ENCODE measurements at regions not wholly inside any gene's neighbourhood (a gene's known extent, or its start where the extent isn't known, plus 50 kb on each side); places are given as distances from the start of the nearest gene placed in this dataset.

- ATAC-seq (no peak), DNase-seq (ENCODE audit: low read depth, low spot score) (no peak)
- POLR2A ChIA-PET = no interaction called here
- Histone ChIP-seq H3K4me1 (ENCODE audit: control insufficient read depth in 1 of 2, insufficient read depth in 2 of 2, low read length in 2 of 2) (no peaks in the 10 kb centered on the region), H3K79me2 (ENCODE audit: insufficient read depth, low read length) (no peaks in the 10 kb centered on the region), H3K4me3 (replicated peaks in 1 of 2; ENCODE audit: low read depth in 1 of 2, low read length in 2 of 2) (no peak overlapping the region), H3K27me3 (ENCODE audit: insufficient read depth, low read length) (no peaks in the 10 kb centered on the region), H3K36me3 (ENCODE audit: control insufficient read depth in 1 of 2, insufficient read depth in 2 of 2, low read length in 2 of 2) (no peaks in the 10 kb centered on the region), H3K9me2 (ENCODE audit: insufficient read depth) (no peaks in the 10 kb centered on the region), H3K9me3 (ENCODE audit: control insufficient read depth in 1 of 2, insufficient read depth in 1 of 2, low read depth in 1 of 2, low read length in 2 of 2) (no peaks in the 10 kb centered on the region), H2AFZ (ENCODE audit: low read depth, low read length, poor library complexity, severe bottlenecking) (no peak overlapping the region), H3K9ac (ENCODE audit: low read length) (no peak overlapping the region), H3K4me2 (ENCODE audit: low read length) (no peak overlapping the region), H3K27ac (ENCODE audit: low read depth, low read length) (no peak overlapping the region), H4K20me1 (ENCODE audit: insufficient read depth) (no peaks in the 10 kb centered on the region)
- RAD21 ChIA-PET (ENCODE audit: low non-redundant PET in 1 of 2, low total read pairs in 2 of 2, uncharacterized antibody in 2 of 2, unreplicated experiment in 2 of 2) = no interaction called here
- BruUV-seq (replicated peaks) = no TSS peak
- intact Hi-C loops (cut with micrococcal nuclease) = no loop called here
- TF ChIP-seq POLR2A (IDR thresholded peaks at IDR 0.05; ENCODE audit: borderline replicate concordance, extremely low read depth, insufficient read depth, insufficient read length) (no peak), SP1 (IDR thresholded peaks at IDR 0.05; ENCODE audit: low read depth) (no peak), RAD21 (IDR thresholded peaks at IDR 0.05; ENCODE audit: low read depth) (no peak), REST (IDR thresholded peaks at IDR 0.05; ENCODE audit: low read depth) (no peak), SIN3A (IDR thresholded peaks at IDR 0.05; ENCODE audit: low read depth) (no peak), EZH2 (IDR thresholded peaks at IDR 0.05) (no peak)
- CTCF ChIA-PET = no interaction called here
These were observed 1206.1 kb downstream of the ARAP2 start for GRCh38 chr4:35038079-35038805.

GRCh38 chr4:35038845-35039244 lies 1205.5 kb downstream of the ARAP2 start:
- H2AFZ ChIP-seq (ENCODE audit: low read depth, low read length, poor library complexity, severe bottlenecking) = no peak overlapping the region
- ChIA-PET RAD21 (ENCODE audit: low non-redundant PET in 1 of 2, low total read pairs in 2 of 2, uncharacterized antibody in 2 of 2, unreplicated experiment in 2 of 2) (no interaction called here), CTCF (no interaction called here), POLR2A (no interaction called here)
- no peaks in the 10 kb centered on the region for H3K79me2 ChIP-seq (ENCODE audit: insufficient read depth, low read length)
- no peak overlapping the region for H3K4me2 ChIP-seq (ENCODE audit: low read length)
- TF ChIP-seq ZFX (IDR thresholded peaks at IDR 0.05) = no peak
- TF ChIP-seq ELF1 (IDR thresholded peaks at IDR 0.05; ENCODE audit: borderline replicate concordance, low read depth) = no peak
- no peak for TF ChIP-seq ZNF274 (IDR thresholded peaks at IDR 0.05; ENCODE audit: low read depth, low read length)
- no peak for TF ChIP-seq MAX (IDR thresholded peaks at IDR 0.05)
- no peak for TF ChIP-seq POLR2A (IDR thresholded peaks at IDR 0.05; ENCODE audit: borderline replicate concordance, extremely low read depth, insufficient read depth, insufficient read length)
- TF ChIP-seq EZH2 (IDR thresholded peaks at IDR 0.05) = no peak
- no peak for TF ChIP-seq EGR1 (IDR thresholded peaks at IDR 0.05; ENCODE audit: low read depth)
- TF ChIP-seq RAD21 (IDR thresholded peaks at IDR 0.05; ENCODE audit: low read depth) = no peak
- no peak for TF ChIP-seq ZBTB33 (IDR thresholded peaks at IDR 0.05; ENCODE audit: extremely low read depth, insufficient replicate concordance, low read length)
- no peaks in the 10 kb centered on the region for H3K9me3 ChIP-seq (ENCODE audit: control insufficient read depth in 1 of 2, insufficient read depth in 1 of 2, low read depth in 1 of 2, low read length in 2 of 2)
- no peaks in the 10 kb centered on the region for H3K4me1 ChIP-seq (ENCODE audit: control insufficient read depth in 1 of 2, insufficient read depth in 2 of 2, low read length in 2 of 2)
- no peaks in the 10 kb centered on the region for H3K9me2 ChIP-seq (ENCODE audit: insufficient read depth)
- H3K27ac ChIP-seq (ENCODE audit: low read depth, low read length) = no peak overlapping the region
- no peaks in the 10 kb centered on the region for H3K36me3 ChIP-seq (ENCODE audit: control insufficient read depth in 1 of 2, insufficient read depth in 2 of 2, low read length in 2 of 2)
- intact Hi-C loops (cut with micrococcal nuclease) = no loop called here
- no peaks in the 10 kb centered on the region for H3K27me3 ChIP-seq (ENCODE audit: insufficient read depth, low read length)
- no peak for DNase-seq (ENCODE audit: low read depth, low spot score)
- no peak overlapping the region for H3K9ac ChIP-seq (ENCODE audit: low read length)
- BruUV-seq (replicated peaks) = no TSS peak
- H4K20me1 ChIP-seq (ENCODE audit: insufficient read depth) = no peaks in the 10 kb centered on the region
- no peak for ATAC-seq
- H3K4me3 ChIP-seq (replicated peaks in 1 of 2; ENCODE audit: low read depth in 1 of 2, low read length in 2 of 2) = no peak overlapping the region

All from HCT116 (cell line).